HFF-Myc (cell line): ENCODE measurements at regions not wholly inside any gene's neighbourhood (a gene's known extent, or its start where the extent isn't known, plus 50 kb on each side); places are given as distances from the start of the nearest gene placed in this dataset.

Experiments used
- DNase-seq: peaks from one replicate; pipeline ENCODE4 v3.0.0-alpha.2; 2011; ENCODE audit warnings: low read depth; ENCODE audit errors: extremely low read depth
- H3K4me3 ChIP-seq: replicated peaks from 2 replicates; pipeline ENCODE4 v1.5.1; 2011; ENCODE audit warnings: low read depth, mild to moderate bottlenecking, control low read depth, low read length
- TF ChIP-seq, protein P1 (sequence below): IDR thresholded peaks from 2 replicates; pipeline ENCODE4 v1.5.1; 2012; ENCODE audit warnings: mild to moderate bottlenecking, low read depth, low read length, control low read depth; ENCODE audit errors: missing control alignments

DNA sequence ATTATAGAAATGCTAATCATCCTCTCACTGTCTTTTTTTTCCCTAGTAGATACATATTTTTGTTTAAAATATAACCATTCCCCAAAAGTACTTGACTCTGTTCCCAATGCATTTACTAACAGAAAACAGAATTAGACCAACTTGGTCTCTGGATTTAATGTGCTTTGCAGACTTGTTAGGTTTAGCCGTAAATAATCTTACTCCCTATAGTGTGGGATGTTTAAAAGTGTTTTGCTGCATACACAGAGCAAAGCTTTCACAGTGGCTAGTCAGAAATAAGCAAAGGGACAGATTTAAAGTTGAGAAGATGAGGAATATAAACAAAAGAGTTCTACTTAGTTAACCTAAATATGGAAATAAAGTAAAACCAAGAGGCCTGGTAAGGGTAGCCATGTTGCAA is 527.5 kb downstream of the HDGFL1 start:
- no peak for DNase-seq
- no peak overlapping the region for H3K4me3 ChIP-seq
- TF ChIP-seq, protein P1, sequence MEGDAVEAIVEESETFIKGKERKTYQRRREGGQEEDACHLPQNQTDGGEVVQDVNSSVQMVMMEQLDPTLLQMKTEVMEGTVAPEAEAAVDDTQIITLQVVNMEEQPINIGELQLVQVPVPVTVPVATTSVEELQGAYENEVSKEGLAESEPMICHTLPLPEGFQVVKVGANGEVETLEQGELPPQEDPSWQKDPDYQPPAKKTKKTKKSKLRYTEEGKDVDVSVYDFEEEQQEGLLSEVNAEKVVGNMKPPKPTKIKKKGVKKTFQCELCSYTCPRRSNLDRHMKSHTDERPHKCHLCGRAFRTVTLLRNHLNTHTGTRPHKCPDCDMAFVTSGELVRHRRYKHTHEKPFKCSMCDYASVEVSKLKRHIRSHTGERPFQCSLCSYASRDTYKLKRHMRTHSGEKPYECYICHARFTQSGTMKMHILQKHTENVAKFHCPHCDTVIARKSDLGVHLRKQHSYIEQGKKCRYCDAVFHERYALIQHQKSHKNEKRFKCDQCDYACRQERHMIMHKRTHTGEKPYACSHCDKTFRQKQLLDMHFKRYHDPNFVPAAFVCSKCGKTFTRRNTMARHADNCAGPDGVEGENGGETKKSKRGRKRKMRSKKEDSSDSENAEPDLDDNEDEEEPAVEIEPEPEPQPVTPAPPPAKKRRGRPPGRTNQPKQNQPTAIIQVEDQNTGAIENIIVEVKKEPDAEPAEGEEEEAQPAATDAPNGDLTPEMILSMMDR, result no peak

DNA sequence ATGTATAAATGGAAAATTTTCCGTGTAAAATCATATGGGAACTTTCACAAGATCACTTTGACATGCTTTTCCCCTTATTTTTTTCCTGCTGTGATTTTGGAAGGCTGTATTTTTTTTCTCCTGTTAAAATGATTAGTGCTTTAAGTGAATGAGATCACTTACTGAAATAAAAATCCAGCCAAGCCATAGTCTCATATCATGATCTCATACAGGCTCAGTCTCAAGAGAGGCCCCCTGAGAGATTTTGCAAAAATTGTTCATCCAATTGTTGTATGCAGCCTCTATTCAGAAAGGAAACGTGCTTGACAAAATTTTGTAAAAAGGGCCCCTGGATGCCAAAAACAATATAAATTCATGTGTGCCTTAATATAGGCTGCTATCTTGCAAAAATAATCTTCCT is 528.2 kb downstream of the HDGFL1 start:
- TF ChIP-seq, protein P1, result no peak
- DNase-seq, result no peak
- H3K4me3 ChIP-seq, result no peak overlapping the region

DNA sequence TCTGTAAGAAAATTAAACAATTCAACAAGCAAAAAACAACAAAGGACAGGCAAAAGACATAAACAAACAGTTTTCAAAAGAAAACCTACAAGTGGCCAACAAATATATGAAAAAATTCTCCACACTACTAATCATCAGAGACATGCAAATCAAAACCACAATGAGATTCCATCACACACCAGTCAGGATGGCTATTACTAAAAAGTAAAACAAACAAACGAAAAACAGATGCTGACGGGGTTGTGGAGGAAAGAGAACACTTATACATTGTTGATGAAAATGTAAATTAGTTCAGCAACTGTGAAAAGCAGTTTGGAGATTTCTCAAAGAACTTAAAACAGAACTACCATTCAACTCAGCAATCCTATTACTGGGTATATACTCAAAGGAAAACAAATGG is 537.6 kb downstream of the HDGFL1 start:
- TF ChIP-seq, protein P1, result no peak
- H3K4me3 ChIP-seq, result no peak overlapping the region
- peak; percentile 46 for DNase-seq

DNA sequence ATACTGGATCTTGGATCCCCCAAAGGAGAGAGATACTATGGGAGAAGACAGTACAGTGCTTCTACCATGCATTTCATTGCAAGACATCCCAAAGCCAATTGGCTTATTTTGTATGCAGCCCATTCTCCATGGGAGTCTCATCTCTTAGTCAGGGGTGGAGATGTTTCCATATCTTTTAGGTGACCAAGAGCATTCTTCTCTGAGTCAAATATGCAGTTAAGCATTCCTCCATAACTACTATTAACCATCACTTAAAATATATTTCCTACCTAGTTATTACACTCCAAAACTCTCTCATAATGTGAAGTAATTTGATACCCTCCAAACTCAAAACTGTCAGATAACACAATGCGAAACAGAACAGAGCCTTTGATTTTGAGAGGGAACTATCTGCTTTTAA is 542.6 kb downstream of the HDGFL1 start:
- no peak overlapping the region for H3K4me3 ChIP-seq
- TF ChIP-seq, protein P1, result no peak
- DNase-seq, result no peak

DNA sequence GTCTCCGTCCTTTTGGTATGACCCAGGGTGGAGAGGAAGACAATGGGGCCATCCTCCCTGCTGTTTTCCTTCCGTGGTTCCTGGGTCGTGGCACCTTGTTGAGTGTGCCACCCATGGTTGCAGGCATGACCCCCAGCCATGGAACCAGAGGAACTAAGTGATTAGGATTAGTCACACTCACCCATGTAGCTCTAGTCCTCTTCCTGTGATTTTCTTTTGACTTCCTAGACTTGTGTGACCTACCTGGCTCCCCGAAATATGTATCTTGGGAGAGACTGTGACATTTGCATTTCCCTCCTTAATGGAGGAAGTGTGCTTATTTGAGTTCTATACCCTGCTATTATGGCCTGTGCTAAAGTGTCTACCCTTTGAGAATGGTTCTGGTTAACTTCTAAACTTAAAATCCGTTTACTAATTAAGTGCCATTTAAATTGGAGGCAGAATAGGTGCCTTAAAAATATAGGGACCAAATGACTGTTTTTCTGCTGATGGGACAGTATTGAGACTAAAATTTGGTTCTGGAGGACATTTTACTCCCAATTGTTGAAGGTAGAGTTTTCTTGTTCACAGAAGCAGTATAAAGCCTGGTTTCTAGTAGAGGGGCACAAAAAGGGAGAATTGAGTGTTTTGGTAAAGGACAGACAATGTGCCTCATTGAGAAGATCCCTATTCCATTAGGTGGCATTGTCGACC is 545.6 kb downstream of the HDGFL1 start:
- TF ChIP-seq, protein P1, result no peak
- H3K4me3 ChIP-seq, result no peak overlapping the region
- DNase-seq, result no peak

DNA sequence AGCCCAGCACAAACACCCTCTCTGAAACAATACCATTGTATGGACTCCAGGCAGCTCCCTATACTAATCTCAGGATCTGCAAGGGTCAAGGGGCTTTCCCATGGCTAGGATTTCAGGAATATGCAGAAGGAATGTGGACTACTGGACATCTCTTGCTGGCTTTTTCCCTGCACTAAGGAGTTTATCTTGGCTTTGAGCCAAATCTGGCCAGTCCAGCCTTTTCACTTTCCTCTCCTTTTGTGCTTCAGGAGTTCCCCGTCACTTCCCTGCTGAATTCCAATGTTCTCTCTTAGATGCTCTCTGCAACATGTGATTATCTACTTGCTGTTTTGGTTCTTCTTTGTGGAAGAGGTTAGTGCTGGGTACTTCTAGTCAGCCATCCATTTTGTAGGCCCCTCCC is 568.2 kb downstream of the HDGFL1 start:
- H3K4me3 ChIP-seq, result no peak overlapping the region
- TF ChIP-seq, protein P1, result no peak
- no peak for DNase-seq

DNA sequence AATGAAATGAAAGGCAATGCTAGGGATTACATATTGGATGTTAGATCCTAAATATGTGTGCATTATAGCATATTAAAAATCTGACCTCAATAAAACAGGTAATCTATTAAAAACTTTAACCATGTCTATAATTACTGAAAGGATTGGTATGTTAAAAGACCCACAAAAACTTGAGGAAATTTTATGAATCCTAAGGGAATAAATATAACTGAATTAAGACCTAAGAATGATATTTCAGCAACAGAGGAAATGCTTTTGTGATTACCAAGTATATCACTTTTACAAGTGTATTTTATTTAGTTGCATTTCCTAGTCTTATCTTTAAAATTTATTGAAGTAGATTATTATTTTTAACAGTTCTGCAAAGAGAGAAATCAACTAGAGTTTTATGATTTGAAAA is 571.5 kb downstream of the HDGFL1 start:
- no peak overlapping the region for H3K4me3 ChIP-seq
- TF ChIP-seq, protein P1, result no peak
- no peak for DNase-seq
